Heart right ventricle (tissue), 16 donors: ENCODE measurements at regions not wholly inside any gene's neighbourhood (a gene's known extent, or its start where the extent isn't known, plus 50 kb on each side); places are given as distances from the start of the nearest gene placed in this dataset.
A peak's percentile ranks its signal among the peaks of the same experiment; 100 is the strongest.

ENCODE experiments used
- ATAC-seq, 8 donors: fragments of 200-7000 bp; cut with Tn5 transposase; one replicate each; pipeline ENCODE4 v1.9.1; 2020; ENCODE audit warnings: mild to moderate bottlenecking in 8 of 8, moderate library complexity in 8 of 8, moderate number of reproducible peaks in 1 of 8
- DNase-seq, 2 donors: peaks; one replicate each; pipeline ENCODE4 v3.0.0-alpha.2; 2020
- H3K27ac ChIP-seq, 10 donors: fragments of 200-600 bp; sonication (generic) in 2 of 10; one replicate each; pipeline versions ENCODE4 v1.5.0 to v1.8.0; 2020 to 2022; ENCODE audit warnings: mild to moderate bottlenecking in 3 of 10
- H3K27me3 ChIP-seq, 7 donors: fragments of 200-600 bp; one replicate each; pipeline ENCODE4 v1.8.0; 2021 to 2022; ENCODE audit warnings: mild to moderate bottlenecking in 2 of 7
- H3K36me3 ChIP-seq, 9 donors: fragments of 200-600 bp; sonication (generic) in 1 of 9; one replicate each; pipeline versions ENCODE4 v1.5.0 to v1.8.0; 2020 to 2022; ENCODE audit warnings: mild to moderate bottlenecking in 2 of 9
- H3K4me1 ChIP-seq, 9 donors: fragments of 200-600 bp; sonication (generic) in 1 of 9; one replicate each; pipeline versions ENCODE4 v1.5.0 to v1.8.0; 2020 to 2022; ENCODE audit warnings: mild to moderate bottlenecking in 4 of 9
- H3K4me3 ChIP-seq, 10 donors: fragments of 200-600 bp; sonication (generic) in 2 of 10; one replicate each; pipeline versions ENCODE4 v1.5.0 to v1.8.0; 2020 to 2022; ENCODE audit warnings: mild to moderate bottlenecking in 7 of 10, moderate library complexity in 2 of 10
- H3K9me3 ChIP-seq, 11 donors: fragments of 200-600 bp in 10 of 11; sonication (generic) in 2 of 11; one replicate each; pipeline versions ENCODE4 v1.5.0 to v1.8.0; 2013 to 2022; ENCODE audit warnings: mild to moderate bottlenecking in 2 of 11, control low read depth in 1 of 11, moderate library complexity in 1 of 11
- WGBS, 2 donors: extraction: QIAGEN DNeasy Blood & Tissue Kit; methylation state at CpG; one replicate each; pipeline ENCODE4 v1.1.7; 2013; ENCODE audit warnings: inconsistent platforms in 1 of 2; 5-methylcytosine and 5-hydroxymethylcytosine counted together
- intact Hi-C, 10 donors: fragments of 100-400 bp; cut with DNase I; formaldehyde crosslinking; loops; one replicate each; pipeline versions ENCODE4 v1.11.1 to v1.14.2; 2022
- TF ChIP-seq, protein P1 (sequence below), 9 donors: fragments of 200-600 bp; sonication (generic) in 2 of 9; IDR thresholded peaks; one replicate each; pipeline versions ENCODE4 v1.5.0 to v1.8.0; 2021 to 2022; ENCODE audit warnings: antibody characterized with exemption in 9 of 9, mild to moderate bottlenecking in 5 of 9, moderate library complexity in 1 of 9
- donor health status: Arrhythmogenic right ventricular cardiomyopathy.
- donor health status: ischemic (EF 13 %, LVEDD 7.1; RV severe dilation, severe dysfunction).
- donor health status: healthy with polysubstance abuse.
- donor health status: DM: no; HTN: yes; CAD: no.
- donor health status: DM: no; HTN: no; CAD: no.
- donor health status: ischemic (EF 25% LVEDD 6.9; RV normal size, moderate dysfunction).
- donor health status: ischemic (EF 25% LVEDD 5.7; RV mildly dilated, moderate dysfunction).
- donor health status: healthy.
- donor health status: DM: yes; HTN: yes; CAD: no.
- donor health status: Ischemic cardiomyopathy.
- donor health status: ischemic (EF 35%, LVEDD 5.7; RV mildly dilated, moderate dysfunction).
- donor health status: nonischemic (EF 11% LVEDD 7.7; RV severe dilation, severe dysfunction).
- donor health status: DM: yes; HTN: yes; CAD: no.
- donor health status: PGD.
- donor health status: ischemic (EF 29% LVEDD 5.4; RV normal size, mild dysfunction).
- donor health status: nonischemic (EF 23%, LVEDD 6.1; RV moderate dilation, normal function).

DNA sequence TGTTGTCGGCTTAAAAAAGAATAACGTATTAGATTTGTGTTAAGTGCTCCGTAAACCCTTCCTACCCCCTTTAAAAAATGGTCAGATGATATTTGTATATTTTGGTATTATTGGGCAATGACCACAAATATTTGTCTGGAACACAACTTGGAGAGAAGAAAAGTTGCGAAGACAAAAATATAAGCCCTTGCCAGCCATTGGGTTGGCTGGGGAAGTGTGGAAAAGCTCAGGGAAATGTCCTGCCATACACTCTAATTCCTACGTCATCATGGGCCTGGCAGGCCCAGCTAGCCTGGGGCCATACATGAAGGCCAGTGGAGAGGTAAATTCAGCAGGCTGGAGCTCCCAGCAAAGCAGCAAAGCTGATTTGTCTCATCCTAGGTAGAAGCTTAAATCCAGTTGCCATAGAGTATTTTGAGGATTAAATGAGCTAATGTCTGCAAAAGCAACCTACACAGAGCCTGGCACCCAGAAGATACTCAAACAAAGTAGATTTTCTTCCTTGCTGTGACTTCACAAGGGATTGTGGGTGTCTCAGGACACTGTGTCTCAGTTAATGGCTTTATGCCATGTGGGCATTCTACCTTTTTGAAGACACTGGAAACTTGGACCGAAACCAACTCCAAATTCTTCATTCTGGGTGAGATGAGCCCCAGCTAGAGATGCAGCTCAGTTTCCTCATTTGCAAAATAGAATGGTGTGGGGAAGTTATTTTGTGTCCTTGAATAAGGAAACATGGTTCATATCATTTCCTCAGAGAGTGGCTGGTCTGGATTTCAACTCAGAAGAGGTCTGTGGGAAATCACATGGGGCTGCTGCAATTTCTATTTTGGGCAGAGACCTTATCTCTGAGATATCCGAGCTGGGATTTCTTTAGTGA, 87.9 kb upstream of the MAP4K3 start:
- H3K27me3 ChIP-seq: no peaks in the 10 kb centered on the region
- DNase-seq: no peak
- intact Hi-C loops: no loop called here
- peaks cover 0 to 16% (median 4%) of the 10 kb centered on the region in 11 donors for H3K9me3 ChIP-seq
- H3K27ac ChIP-seq: peak overlapping the region in 8 of 10 donors; percentile 3 to 78 (median 52)
- TF ChIP-seq, protein P1, sequence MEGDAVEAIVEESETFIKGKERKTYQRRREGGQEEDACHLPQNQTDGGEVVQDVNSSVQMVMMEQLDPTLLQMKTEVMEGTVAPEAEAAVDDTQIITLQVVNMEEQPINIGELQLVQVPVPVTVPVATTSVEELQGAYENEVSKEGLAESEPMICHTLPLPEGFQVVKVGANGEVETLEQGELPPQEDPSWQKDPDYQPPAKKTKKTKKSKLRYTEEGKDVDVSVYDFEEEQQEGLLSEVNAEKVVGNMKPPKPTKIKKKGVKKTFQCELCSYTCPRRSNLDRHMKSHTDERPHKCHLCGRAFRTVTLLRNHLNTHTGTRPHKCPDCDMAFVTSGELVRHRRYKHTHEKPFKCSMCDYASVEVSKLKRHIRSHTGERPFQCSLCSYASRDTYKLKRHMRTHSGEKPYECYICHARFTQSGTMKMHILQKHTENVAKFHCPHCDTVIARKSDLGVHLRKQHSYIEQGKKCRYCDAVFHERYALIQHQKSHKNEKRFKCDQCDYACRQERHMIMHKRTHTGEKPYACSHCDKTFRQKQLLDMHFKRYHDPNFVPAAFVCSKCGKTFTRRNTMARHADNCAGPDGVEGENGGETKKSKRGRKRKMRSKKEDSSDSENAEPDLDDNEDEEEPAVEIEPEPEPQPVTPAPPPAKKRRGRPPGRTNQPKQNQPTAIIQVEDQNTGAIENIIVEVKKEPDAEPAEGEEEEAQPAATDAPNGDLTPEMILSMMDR (IDR thresholded peaks at IDR 0.05): no peak
- 73 to 80% methylated on average over 7 of the region's 7 CpGs for WGBS, 2 donors
- H3K4me1 ChIP-seq: peaks cover 8 to 48% (median 39%) of the 10 kb centered on the region in 9 donors
- H3K36me3 ChIP-seq: no peaks in the 10 kb centered on the region
- ATAC-seq: peak in 3 of 8 donors; percentile 25 to 58 (median 49)
- H3K4me3 ChIP-seq: no peak overlapping the region

DNA sequence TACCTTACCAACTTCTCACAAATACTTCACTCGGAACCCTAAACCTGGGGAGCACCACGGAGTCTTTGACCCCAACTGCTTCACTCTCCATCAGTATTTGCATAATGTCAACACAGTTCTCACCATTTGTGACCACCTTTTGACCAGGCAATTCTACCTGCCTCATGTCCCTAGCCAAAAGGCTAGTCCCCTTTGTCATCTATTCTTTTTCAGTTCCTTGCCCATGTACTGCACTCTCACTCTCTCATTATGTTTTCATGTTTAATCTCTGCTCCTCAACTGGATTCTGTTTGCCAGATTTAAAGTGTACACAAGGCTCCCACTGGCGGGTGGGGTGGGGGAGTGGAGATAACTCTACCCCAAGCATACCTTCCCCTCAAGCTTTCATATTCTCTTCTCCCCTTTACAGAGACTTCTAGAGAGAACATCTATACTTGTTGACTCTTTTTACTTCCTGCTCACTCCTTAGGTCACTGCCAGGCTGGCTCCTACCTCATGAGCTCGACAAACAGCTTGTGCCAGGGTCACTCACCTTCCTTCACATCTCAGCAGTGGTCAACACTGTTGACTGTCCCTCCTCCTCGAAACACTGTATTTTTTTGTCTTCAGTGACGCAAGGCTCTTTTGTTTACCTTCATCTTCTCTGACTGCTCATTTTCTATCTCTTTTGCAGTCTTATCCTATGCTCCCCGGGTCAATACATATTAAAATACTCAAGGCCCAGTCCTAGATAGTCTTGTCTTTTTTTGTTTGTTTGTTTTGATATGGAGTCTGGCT, 88.7 kb upstream of the MAP4K3 start:
- 71 to 79% methylated on average over 7 of the region's 7 CpGs for WGBS, 2 donors
- H3K4me3 ChIP-seq: no peak overlapping the region
- TF ChIP-seq, protein P1 (IDR thresholded peaks at IDR 0.05): no peak
- H3K27ac ChIP-seq: peak overlapping the region in 7 of 10 donors; percentile 10 to 78 (median 52)
- peak in 2 of 8 donors; percentile 15 to 39 for ATAC-seq
- intact Hi-C loops: no loop called here
- H3K27me3 ChIP-seq: no peaks in the 10 kb centered on the region
- H3K36me3 ChIP-seq: no peaks in the 10 kb centered on the region
- peaks cover 0 to 15% (median 4%) of the 10 kb centered on the region in 11 donors for H3K9me3 ChIP-seq
- no peak for DNase-seq
- H3K4me1 ChIP-seq: peaks cover 8 to 56% (median 48%) of the 10 kb centered on the region in 9 donors

DNA sequence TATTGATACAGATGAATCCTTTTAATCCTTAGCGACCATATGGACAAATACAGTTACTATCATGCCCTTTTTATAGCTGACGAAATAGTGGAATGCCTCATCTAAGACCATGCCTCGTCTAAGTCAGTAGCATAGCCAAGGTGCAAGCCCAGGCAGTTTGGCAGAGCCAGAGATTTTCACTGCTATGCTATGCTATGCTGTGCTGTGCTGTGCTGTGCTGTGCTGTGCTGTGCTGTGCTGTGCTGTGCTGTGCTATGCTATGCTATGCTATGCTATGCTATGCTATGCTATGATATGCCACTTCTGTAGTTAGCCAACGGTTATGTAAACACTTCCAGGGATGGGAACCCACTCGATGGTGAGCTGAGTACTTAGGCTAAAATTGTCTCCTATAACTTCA, 91.6 kb upstream of the MAP4K3 start:
- intact Hi-C loops: no loop called here
- WGBS, 2 donors: 75 to 80% methylated on average over 5 of the region's 5 CpGs

DNA sequence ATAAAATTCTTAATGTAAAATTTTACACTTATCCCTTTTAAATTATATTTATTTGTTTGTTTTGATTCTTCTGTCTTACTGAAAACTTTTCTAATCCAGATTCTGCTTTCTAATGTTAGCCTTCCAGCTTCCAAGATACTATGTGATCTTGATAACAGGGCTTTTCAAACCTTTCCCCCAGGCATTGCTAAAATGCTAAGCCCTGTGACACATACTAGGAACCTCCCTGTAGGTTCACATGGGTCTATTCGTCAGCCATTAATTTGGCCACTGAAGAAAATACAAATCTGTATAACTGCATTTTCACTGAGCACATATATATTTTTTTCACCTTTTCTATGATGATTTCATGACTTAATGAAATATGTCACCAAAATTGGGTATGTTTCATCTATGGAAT, 92.8 kb upstream of the MAP4K3 start:
- no peaks in the 10 kb centered on the region for H3K27me3 ChIP-seq
- ATAC-seq: no peak
- H3K36me3 ChIP-seq: no peaks in the 10 kb centered on the region
- DNase-seq: no peak
- TF ChIP-seq, protein P1 (IDR thresholded peaks at IDR 0.05): no peak
- peak overlapping the region in 2 of 10 donors; percentile 33 to 70 for H3K27ac ChIP-seq
- no peaks in the 10 kb centered on the region for H3K9me3 ChIP-seq
- 81 to 87% methylated on average over 1 of the region's 1 CpG for WGBS, 2 donors
- H3K4me3 ChIP-seq: no peak overlapping the region
- H3K4me1 ChIP-seq: peaks cover 2 to 56% (median 31%) of the 10 kb centered on the region in 9 donors
- intact Hi-C loops: no loop called here

More for the DNA sequence above, 91.6 kb upstream of the MAP4K3 start:
- TF ChIP-seq, protein P1 (IDR thresholded peaks at IDR 0.05): no peak
- H3K4me1 ChIP-seq: peaks cover 7 to 59% (median 43%) of the 10 kb centered on the region in 9 donors
- no peak overlapping the region for H3K4me3 ChIP-seq
- H3K27ac ChIP-seq: no peak overlapping the region
- no peaks in the 10 kb centered on the region for H3K36me3 ChIP-seq
- DNase-seq (no peak), ATAC-seq (no peak)
- no peaks in the 10 kb centered on the region for H3K27me3 ChIP-seq
- H3K9me3 ChIP-seq: no peaks in the 10 kb centered on the region
